ENCODE measurements at regions not wholly inside any gene's neighbourhood (a gene's known extent, or its start where the extent isn't known, plus 50 kb on each side); places are given as distances from the start of the nearest gene placed in this dataset.

DNA sequence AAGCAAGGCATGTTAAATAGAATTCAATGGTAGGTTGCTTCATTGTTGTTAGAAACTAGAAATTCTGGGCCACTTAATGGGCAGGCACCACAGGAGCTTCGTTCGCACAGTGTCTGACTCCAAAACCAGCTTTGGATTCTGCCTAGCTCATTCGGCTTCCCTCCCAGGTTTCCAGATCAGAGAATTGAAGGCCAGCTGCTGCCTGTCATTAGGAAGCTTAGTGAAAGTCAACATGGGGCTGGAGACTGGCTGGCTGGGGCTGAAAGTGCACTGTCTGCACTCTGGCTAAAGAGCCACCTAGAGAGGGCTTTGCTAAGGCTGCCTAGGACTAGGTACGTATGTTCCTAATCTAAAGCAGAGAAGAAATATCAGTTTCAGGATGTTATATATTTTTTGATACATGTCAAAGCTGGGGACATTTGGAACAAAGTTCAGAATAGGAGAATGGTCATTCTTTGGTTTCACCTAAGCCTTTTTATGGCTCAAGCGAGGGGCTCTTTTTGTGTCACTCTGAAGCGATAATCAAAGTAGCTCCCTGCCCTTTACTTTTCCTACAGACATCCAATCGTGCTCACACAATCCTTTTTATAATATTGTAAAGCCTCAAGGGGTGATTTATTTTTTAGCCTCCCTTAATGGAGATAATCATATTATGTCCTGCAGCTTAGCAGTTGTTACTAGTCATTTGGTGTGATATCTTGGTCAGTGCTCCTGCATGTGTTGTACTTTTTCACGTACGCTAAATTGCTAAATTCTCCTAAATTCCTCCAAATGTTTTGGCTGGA lies 238.5 kb upstream of the NAV3 start:
- ATAC-seq (ENCODE audit: insufficient number of reproducible peaks, low FRiP score, low read depth) (no peak), DNase-seq (ENCODE audit: low spot score) (no peak)
- H3K4me1 ChIP-seq (ENCODE audit: control insufficient read depth in 1 of 2, low read depth in 2 of 2) = no peaks in the 10 kb centered on the region
- no peaks in the 10 kb centered on the region for H3K36me3 ChIP-seq
- no peak overlapping the region for H3K4me3 ChIP-seq
- H3K27me3 ChIP-seq (replicated peaks; ENCODE audit: insufficient read depth) = no peaks in the 10 kb centered on the region
- TF ChIP-seq, protein P1, sequence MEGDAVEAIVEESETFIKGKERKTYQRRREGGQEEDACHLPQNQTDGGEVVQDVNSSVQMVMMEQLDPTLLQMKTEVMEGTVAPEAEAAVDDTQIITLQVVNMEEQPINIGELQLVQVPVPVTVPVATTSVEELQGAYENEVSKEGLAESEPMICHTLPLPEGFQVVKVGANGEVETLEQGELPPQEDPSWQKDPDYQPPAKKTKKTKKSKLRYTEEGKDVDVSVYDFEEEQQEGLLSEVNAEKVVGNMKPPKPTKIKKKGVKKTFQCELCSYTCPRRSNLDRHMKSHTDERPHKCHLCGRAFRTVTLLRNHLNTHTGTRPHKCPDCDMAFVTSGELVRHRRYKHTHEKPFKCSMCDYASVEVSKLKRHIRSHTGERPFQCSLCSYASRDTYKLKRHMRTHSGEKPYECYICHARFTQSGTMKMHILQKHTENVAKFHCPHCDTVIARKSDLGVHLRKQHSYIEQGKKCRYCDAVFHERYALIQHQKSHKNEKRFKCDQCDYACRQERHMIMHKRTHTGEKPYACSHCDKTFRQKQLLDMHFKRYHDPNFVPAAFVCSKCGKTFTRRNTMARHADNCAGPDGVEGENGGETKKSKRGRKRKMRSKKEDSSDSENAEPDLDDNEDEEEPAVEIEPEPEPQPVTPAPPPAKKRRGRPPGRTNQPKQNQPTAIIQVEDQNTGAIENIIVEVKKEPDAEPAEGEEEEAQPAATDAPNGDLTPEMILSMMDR (IDR thresholded peaks at IDR 0.05) = no peak
- H3K9me3 ChIP-seq = no peaks in the 10 kb centered on the region
- H3K27ac ChIP-seq = no peak overlapping the region

DNA sequence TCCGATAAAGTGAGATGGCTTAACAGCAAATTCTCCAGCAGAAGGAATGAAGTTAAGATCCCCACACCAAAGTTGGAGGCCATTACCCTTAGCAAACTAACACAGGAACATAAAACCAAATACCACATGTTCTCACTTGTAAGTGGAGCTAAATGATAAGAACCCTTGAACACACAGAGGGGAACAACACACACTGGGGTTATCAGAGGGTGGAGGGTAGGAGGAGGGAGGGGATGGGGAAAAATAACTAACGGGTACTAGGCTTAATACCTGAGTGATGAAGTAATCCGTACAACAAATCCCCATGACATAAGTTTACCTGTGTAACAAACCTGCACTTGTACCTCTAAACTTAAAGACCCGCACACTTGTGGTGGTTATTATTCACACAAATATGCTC lies 240.4 kb upstream of the NAV3 start:
- no peaks in the 10 kb centered on the region for H3K36me3 ChIP-seq
- H3K27ac ChIP-seq = no peak overlapping the region
- H3K9me3 ChIP-seq = no peaks in the 10 kb centered on the region
- H3K4me3 ChIP-seq = no peak overlapping the region
- H3K27me3 ChIP-seq (replicated peaks; ENCODE audit: insufficient read depth) = no peaks in the 10 kb centered on the region
- TF ChIP-seq, protein P1 (IDR thresholded peaks at IDR 0.05) = no peak
- no peaks in the 10 kb centered on the region for H3K4me1 ChIP-seq (ENCODE audit: control insufficient read depth in 1 of 2, low read depth in 2 of 2)
- DNase-seq (ENCODE audit: low spot score) (no peak), ATAC-seq (ENCODE audit: insufficient number of reproducible peaks, low FRiP score, low read depth) (no peak)

DNA sequence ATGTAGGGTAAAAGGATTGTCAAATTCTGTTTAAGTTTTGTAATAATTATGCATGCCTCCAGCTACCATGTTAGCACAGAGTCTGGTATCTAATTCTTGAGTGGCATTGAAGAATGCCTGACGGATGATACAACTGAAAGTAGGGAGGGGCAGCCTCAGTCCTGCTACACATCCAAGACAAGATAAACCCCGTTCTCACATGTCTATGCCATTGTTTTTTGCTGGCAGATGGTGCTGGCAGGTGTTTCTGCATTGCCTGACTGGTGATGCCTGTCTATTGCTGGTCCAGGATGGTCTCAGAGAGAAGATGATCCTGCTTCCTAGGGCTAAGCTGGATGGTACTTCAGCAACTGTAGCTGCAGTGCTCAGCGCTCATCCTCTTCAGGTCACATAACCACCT lies 245.8 kb upstream of the NAV3 start:
- Histone ChIP-seq H3K9me3 (no peaks in the 10 kb centered on the region), H3K27me3 (replicated peaks; ENCODE audit: insufficient read depth) (no peaks in the 10 kb centered on the region), H3K36me3 (no peaks in the 10 kb centered on the region), H3K27ac (no peak overlapping the region), H3K4me1 (ENCODE audit: control insufficient read depth in 1 of 2, low read depth in 2 of 2) (no peaks in the 10 kb centered on the region), H3K4me3 (no peak overlapping the region)
- TF ChIP-seq, protein P1 (IDR thresholded peaks at IDR 0.05) = no peak
- DNase-seq (ENCODE audit: low spot score) (no peak), ATAC-seq (ENCODE audit: insufficient number of reproducible peaks, low FRiP score, low read depth) (no peak)

DNA sequence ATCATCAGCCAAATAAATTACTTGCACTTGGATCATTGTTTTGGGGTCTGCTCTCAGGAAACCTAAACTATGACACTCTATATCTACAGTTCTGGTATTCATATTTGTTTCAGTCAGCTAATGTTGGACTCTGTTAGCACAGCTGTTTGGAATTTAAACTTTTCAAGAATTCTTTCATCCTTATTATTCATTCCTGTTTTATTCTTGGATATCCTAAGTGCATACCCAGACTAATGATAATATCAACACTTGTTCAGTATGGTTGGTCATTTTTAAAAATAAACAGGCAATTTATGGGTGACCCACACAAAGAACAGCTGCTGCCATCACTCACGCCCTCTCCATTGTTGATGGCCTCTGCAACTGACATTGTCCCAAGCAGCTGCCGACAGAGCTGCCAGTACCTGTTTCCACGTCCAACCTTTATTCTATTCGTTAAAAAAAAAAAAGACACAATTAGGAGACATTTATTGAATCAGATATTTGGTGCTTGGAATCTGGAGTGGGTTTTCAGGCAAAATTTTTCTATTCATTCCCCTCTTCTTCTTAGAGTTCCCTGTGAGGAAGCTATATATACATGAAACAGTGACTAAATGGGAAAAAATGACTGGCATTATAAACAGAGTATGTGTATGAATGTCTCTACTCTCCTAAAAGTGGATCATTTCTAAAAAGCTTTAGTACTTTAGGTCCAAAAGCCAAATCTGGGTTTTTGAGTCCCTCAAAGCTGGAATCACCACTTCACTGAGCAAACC lies 252.1 kb upstream of the NAV3 start:
- Histone ChIP-seq H3K36me3 (no peaks in the 10 kb centered on the region), H3K4me3 (no peak overlapping the region), H3K27ac (no peak overlapping the region), H3K27me3 (replicated peaks; ENCODE audit: insufficient read depth) (no peaks in the 10 kb centered on the region), H3K4me1 (ENCODE audit: control insufficient read depth in 1 of 2, low read depth in 2 of 2) (no peaks in the 10 kb centered on the region), H3K9me3 (no peaks in the 10 kb centered on the region)
- no peak for DNase-seq (ENCODE audit: low spot score)
- ATAC-seq (ENCODE audit: insufficient number of reproducible peaks, low FRiP score, low read depth) = no peak
- TF ChIP-seq, protein P1 (IDR thresholded peaks at IDR 0.05) = no peak

DNA sequence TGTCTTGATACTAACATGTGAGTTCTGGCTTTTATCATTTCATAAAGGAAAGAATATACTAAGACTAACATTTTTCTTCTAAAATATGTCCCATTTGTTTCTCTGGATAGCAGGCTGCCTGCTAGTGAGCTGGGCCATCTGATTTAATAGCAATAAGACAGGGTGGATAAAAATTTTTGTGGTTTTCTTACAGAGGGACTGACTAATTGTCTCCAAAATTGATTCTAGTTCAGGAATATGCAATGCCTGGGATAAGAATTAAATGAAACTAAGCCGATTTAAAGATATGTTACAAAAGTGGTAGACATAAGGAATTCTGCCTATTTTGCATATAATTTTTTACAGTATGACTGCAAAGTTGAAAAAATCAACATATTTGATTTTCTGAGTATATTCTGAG lies 252.9 kb upstream of the NAV3 start:
- Histone ChIP-seq H3K4me1 (ENCODE audit: control insufficient read depth in 1 of 2, low read depth in 2 of 2) (no peaks in the 10 kb centered on the region), H3K4me3 (no peak overlapping the region), H3K9me3 (no peaks in the 10 kb centered on the region), H3K27ac (no peak overlapping the region), H3K36me3 (no peaks in the 10 kb centered on the region), H3K27me3 (replicated peaks; ENCODE audit: insufficient read depth) (no peaks in the 10 kb centered on the region)
- TF ChIP-seq, protein P1 (IDR thresholded peaks at IDR 0.05) = no peak
- DNase-seq (ENCODE audit: low spot score) = no peak
- ATAC-seq (ENCODE audit: insufficient number of reproducible peaks, low FRiP score, low read depth) = no peak
